ENCODE measurements at regions not wholly inside any gene's neighbourhood (a gene's known extent, or its start where the extent isn't known, plus 50 kb on each side); places are given as distances from the start of the nearest gene placed in this dataset.

- Histone ChIP-seq H3K4me2 (ENCODE audit: low read depth, low read length) (no peak overlapping the region), H3F3A (ENCODE audit: insufficient read depth, low read length) (no peaks in the 10 kb centered on the region), H3K9ac (ENCODE audit: low read length) (no peak overlapping the region), H3K27me3 (replicated peaks; ENCODE audit: insufficient read depth, low read length) (no peaks in the 10 kb centered on the region), H3K4me1 (ENCODE audit: low read length) (no peaks in the 10 kb centered on the region), H3K4me3 (ENCODE audit: low read length) (no peak overlapping the region), H3K9me2 (replicated peaks; ENCODE audit: insufficient read depth, low read length) (no peaks in the 10 kb centered on the region), H4K20me1 (ENCODE audit: insufficient read depth, low read length) (no peaks in the 10 kb centered on the region), H3K9me3 (replicated peaks; ENCODE audit: insufficient read depth, low read length) (no peaks in the 10 kb centered on the region), H3K36me3 (replicated peaks; ENCODE audit: insufficient read depth, low read length) (no peaks in the 10 kb centered on the region), H3K27ac (ENCODE audit: low read length) (no peak overlapping the region), H2AFZ (ENCODE audit: low read length) (no peak overlapping the region), H3K79me2 (ENCODE audit: low read length) (no peaks in the 10 kb centered on the region)
- no peak for DNase-seq
- no peak for TF ChIP-seq EZH2phosphoT487 (IDR thresholded peaks at IDR 0.05; ENCODE audit: low read length)
- no peak for TF ChIP-seq EZH2 (optimal IDR thresholded peaks at IDR 0.05; ENCODE audit: low read depth, low read length)
- TF ChIP-seq CTCF (IDR thresholded peaks at IDR 0.05; ENCODE audit: low read length): no peak
Measured at GRCh38 chr4:89562746-89563145, 255.1 kb upstream of the GPRIN3 start.

- no peak for TF ChIP-seq EZH2phosphoT487 (IDR thresholded peaks at IDR 0.05; ENCODE audit: low read length)
- no peak for TF ChIP-seq EZH2 (optimal IDR thresholded peaks at IDR 0.05; ENCODE audit: low read depth, low read length)
- TF ChIP-seq CTCF (IDR thresholded peaks at IDR 0.05; ENCODE audit: low read length): no peak
Measured at GRCh38 chr4:89561048-89561447, 253.4 kb upstream of the GPRIN3 start.

GRCh38 chr4:89558147-89558546 lies 250.5 kb upstream of the GPRIN3 start:
- peak; percentile 15 for DNase-seq
- Histone ChIP-seq H3K36me3 (replicated peaks; ENCODE audit: insufficient read depth, low read length) (no peaks in the 10 kb centered on the region), H3K27me3 (replicated peaks; ENCODE audit: insufficient read depth, low read length) (no peaks in the 10 kb centered on the region), H2AFZ (ENCODE audit: low read length) (no peak overlapping the region), H3K9ac (ENCODE audit: low read length) (no peak overlapping the region), H3K27ac (ENCODE audit: low read length) (no peak overlapping the region), H3K4me3 (ENCODE audit: low read length) (no peak overlapping the region), H3K9me2 (replicated peaks; ENCODE audit: insufficient read depth, low read length) (no peaks in the 10 kb centered on the region), H3F3A (ENCODE audit: insufficient read depth, low read length) (no peaks in the 10 kb centered on the region), H3K4me1 (ENCODE audit: low read length) (no peaks in the 10 kb centered on the region), H4K20me1 (ENCODE audit: insufficient read depth, low read length) (no peaks in the 10 kb centered on the region), H3K4me2 (ENCODE audit: low read depth, low read length) (no peak overlapping the region), H3K79me2 (ENCODE audit: low read length) (no peaks in the 10 kb centered on the region), H3K9me3 (replicated peaks; ENCODE audit: insufficient read depth, low read length) (no peaks in the 10 kb centered on the region)
- no peak for TF ChIP-seq EZH2 (optimal IDR thresholded peaks at IDR 0.05; ENCODE audit: low read depth, low read length)
- peak; percentile 50 for TF ChIP-seq CTCF (IDR thresholded peaks at IDR 0.05; ENCODE audit: low read length)

More at GRCh38 chr4:89561048-89561447, 253.4 kb upstream of the GPRIN3 start:
- H3K4me3 ChIP-seq (ENCODE audit: low read length): no peak overlapping the region
- no peaks in the 10 kb centered on the region for H3K36me3 ChIP-seq (replicated peaks; ENCODE audit: insufficient read depth, low read length)
- H3K79me2 ChIP-seq (ENCODE audit: low read length): no peaks in the 10 kb centered on the region
- H2AFZ ChIP-seq (ENCODE audit: low read length): no peak overlapping the region
- no peak overlapping the region for H3K9ac ChIP-seq (ENCODE audit: low read length)
- H4K20me1 ChIP-seq (ENCODE audit: insufficient read depth, low read length): no peaks in the 10 kb centered on the region
- no peaks in the 10 kb centered on the region for H3K4me1 ChIP-seq (ENCODE audit: low read length)
- H3K9me2 ChIP-seq (replicated peaks; ENCODE audit: insufficient read depth, low read length): no peaks in the 10 kb centered on the region
- no peak overlapping the region for H3K4me2 ChIP-seq (ENCODE audit: low read depth, low read length)
- H3K27ac ChIP-seq (ENCODE audit: low read length): no peak overlapping the region
- DNase-seq: no peak
- H3K9me3 ChIP-seq (replicated peaks; ENCODE audit: insufficient read depth, low read length): no peaks in the 10 kb centered on the region
- no peaks in the 10 kb centered on the region for H3K27me3 ChIP-seq (replicated peaks; ENCODE audit: insufficient read depth, low read length)
- no peaks in the 10 kb centered on the region for H3F3A ChIP-seq (ENCODE audit: insufficient read depth, low read length)

Measured in MM.1S (cell line).